NCI-H226 (cell line): ENCODE measurements at regions not wholly inside any gene's neighbourhood (a gene's known extent, or its start where the extent isn't known, plus 50 kb on each side); places are given as distances from the start of the nearest gene placed in this dataset.

Source experiments
- DNase-seq: peaks from one replicate; pipeline ENCODE4 v3.0.0-alpha.2; 2015

GRCh38 chr1:87733386-87733785, 404.7 kb downstream of the LMO4 start:
- no peak for DNase-seq

GRCh38 chr1:87735750-87736149, 407.1 kb downstream of the LMO4 start:
- no peak for DNase-seq

GRCh38 chr1:87739141-87739540, 410.5 kb downstream of the LMO4 start:
- no peak for DNase-seq

DNA sequence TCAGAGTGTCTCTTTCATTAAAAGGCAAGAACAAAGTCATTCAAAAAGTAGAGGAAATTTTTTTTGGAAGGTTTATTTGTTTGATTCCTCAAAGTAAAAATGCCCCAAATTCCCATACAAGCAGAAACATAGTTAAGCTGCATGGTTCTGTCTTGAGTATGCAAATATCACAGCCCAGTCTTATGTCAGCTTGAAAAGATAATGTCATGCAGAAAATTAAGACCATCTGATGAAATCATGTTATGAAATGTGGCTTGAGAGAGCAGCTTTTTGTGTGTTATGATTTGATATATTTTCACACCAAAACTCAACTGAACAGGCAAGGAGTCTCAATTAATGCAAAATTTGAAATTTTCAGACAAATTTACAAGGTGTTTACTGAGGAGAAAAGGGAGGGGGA, 411.0 kb downstream of the LMO4 start:
- no peak for DNase-seq

DNA sequence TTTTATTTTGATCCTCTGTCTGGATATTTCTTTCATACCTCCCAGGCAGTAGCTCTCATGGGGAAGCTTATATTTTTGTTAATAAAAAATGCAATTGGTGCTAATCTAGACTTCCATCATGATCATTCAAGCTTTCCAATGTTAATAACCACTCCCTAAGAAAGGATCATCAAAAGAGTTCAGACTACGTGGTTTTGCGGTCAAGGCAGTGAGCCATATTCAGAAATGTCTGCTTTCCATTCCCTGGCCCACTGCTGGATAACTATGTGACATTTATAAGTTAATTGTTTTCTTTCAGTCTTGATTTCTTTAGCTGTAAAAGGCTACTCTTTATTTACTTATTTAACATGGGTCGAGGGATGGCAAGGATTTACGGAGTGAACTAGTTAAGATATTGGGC, 414.6 kb downstream of the LMO4 start:
- DNase-seq, result no peak

GRCh38 chr1:87744056-87744455, 415.4 kb downstream of the LMO4 start:
- DNase-seq, result no peak

DNA sequence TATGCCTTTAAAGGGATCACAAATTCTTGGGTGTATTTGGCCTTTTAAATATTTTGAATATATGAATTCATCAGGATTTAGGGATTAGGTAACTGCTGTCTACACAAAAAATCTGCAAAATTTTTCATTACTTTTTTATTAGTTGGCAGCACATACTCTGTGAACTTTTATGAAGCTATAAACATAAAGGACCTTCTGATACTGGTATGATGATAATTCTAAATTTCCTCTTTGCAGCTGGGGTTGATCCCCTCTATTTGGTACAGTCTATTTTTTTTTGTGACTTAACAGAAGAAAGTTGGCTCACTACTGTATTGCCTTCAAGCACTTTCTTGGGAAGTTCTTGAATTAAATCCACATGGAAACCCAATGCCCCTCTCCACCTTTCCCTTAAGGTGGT, 416.1 kb downstream of the LMO4 start:
- no peak for DNase-seq

GRCh38 chr1:87753366-87753765, 424.7 kb downstream of the LMO4 start:
- no peak for DNase-seq

- DNase-seq, result no peak
These were observed 425.5 kb downstream of the LMO4 start for GRCh38 chr1:87754139-87754538.

DNA sequence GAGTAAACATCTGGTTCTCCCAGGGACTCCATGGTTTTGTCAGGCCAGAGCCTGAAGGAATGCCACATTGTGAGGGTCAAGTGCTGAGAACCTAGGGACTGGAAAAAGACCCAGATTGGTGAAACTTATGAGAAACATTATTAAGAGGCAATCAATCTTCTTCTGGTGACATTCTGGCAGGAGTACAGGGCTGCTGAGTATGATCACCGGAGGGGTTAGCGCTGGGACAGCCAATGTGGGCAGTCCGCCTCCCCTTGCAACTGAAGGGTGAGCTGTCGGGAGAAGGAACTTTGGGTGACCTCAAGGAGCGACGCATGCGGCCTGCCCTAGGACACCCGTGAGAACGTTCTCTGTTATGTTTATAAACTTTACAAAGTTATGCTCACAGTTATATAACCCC, 429.0 kb downstream of the LMO4 start:
- DNase-seq, result no peak

DNA sequence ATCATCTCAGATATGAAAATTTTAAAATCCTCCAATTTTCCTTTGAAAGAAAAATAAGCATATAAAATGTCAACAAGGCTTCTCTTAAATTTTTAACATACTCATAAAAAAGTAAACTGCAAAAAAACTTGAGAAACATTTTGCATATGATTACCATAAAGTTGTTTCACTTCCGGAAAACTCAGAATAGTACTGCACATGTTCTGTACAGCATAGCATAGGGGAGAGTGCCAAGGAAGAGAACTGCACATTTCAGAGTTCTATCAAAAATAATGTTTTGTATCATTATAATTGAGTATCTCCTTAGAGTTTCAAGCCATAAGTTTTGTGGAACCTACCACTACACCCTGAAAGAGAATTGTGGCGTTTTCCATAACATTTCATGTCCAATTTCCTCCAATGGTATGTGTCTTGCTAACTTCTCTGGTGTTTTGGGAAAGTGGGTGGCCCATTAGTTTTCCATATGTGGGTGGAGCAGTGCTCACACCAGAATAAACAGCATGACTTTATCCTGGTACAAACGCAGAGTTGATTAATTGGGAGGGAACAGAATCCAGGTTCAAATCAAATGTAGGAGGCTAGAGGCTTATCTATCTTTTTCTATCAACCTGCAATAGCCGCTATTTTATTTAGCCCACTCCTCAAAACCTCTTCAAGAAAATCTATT, 430.9 kb downstream of the LMO4 start:
- DNase-seq, result no peak

DNA sequence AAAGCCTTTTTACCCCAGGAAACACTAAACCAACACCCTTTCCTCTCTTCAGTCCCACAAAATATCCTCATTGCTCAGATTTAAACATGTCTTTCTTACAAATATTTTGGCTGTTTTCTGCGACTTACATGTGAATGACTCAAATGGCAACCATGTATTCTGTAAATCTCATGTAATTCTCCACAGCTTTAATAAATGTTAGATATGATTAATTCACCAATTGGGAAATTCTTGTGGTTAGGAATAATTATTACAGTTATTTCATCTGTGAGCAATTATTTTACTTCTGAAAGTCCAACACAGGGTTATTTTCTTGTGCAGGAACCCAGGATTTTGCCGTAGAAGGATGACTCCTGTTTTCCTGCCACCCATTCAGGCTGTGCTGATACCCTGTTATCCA, 431.5 kb downstream of the LMO4 start:
- DNase-seq, result no peak

DNA sequence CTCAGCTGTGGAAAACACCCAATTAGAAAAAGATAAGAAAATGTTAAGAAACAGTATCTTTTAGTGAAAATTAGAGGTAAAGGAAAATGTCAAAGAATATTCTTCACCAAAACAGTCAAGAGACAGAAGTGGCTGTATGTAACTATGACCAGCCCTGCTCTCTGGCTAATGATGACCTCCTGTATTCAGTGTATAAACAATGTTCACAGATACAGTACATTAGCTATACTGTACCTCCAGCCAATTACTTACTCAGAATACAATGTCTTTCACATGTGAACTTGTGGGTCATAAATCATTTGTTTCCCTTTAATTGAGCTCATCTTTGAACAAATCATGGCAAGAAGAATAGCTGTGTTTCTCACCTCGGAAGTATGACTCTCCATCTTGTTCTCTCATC, 432.0 kb downstream of the LMO4 start:
- no peak for DNase-seq

DNA sequence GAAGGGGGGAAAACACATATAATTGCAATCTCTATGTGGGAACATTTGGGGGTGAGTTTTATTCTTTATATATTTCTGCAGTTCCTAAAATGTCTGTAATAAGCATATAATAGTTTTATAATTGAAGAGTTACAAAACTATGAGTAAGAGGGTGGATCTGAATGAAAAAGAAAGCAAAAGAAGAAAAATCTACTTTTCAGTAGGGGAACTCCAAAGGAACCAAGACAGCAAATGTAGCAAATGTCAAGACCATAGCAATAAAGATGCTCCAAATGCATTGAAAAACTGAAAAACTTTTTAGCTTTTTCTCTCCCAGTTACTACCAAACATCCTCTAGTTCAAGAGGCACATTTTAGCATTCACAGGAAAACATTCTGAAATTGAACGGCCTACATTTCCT, 434.8 kb downstream of the LMO4 start:
- no peak for DNase-seq

- no peak for DNase-seq
These were observed 436.5 kb downstream of the LMO4 start for GRCh38 chr1:87765057-87765680.

DNA sequence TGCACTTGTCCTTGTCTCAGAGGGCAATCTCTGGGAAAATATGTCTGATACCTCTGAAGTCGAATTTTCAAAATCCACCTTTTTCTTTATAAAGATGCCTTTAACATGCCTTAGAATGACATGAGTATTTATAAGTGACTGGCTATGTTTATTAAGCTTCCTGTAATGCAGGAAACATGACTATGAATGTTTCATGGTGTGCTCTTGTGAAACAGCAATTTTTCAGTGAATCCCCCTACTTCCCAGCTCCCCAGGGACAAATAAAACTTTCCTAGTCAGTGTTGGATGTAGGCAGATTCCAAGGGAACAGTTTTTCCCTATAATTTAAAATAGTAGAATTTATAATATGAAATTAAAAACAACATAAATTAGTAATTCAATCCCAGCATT, 437.0 kb downstream of the LMO4 start:
- DNase-seq, result peak; percentile 29

DNA sequence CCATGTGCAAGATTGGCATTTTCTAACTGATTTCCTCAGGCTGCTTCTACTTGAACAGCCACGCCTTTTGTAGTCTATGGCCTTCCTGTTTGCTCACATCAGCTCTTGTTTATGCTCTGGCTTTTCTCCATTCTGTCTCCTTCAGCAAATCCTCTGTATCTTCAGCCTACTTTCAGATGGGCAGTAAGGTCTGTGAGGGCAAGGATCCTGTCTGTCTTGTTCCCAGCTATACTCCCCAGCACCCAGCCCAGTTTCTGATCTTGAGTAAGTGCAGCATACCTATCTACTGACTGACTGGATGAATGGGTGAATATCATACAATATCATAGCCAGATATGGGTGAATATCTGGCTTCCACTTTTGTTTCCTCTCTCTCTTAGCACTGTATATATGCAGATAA, 438.1 kb downstream of the LMO4 start:
- peak; percentile 90 for DNase-seq

DNA sequence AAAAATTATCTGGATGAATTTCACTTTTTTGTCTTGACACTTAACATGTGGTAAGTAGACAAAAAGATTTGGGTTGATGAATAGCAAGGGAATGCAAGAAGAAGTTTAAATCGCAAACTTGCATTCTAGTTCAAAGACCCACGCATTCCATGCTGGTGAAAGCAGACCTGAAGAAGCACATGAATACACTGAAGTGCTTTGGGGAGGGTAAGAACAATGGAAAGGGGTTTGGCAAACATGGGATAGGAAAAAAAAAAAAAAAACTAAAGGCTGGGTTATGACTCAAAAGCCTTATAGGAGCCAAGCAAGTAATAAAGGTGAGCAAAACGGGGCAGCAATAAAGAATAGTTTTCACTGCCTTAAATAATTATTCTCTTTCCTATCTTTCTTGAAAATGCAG, 450.2 kb downstream of the LMO4 start:
- peak; percentile 73 for DNase-seq

- no peak for DNase-seq
These were observed 452.9 kb downstream of the LMO4 start for GRCh38 chr1:87781554-87781953.

GRCh38 chr1:87783315-87783714, 454.6 kb downstream of the LMO4 start:
- DNase-seq, result no peak

GRCh38 chr1:87785386-87785785, 456.7 kb downstream of the LMO4 start:
- DNase-seq, result no peak

DNA sequence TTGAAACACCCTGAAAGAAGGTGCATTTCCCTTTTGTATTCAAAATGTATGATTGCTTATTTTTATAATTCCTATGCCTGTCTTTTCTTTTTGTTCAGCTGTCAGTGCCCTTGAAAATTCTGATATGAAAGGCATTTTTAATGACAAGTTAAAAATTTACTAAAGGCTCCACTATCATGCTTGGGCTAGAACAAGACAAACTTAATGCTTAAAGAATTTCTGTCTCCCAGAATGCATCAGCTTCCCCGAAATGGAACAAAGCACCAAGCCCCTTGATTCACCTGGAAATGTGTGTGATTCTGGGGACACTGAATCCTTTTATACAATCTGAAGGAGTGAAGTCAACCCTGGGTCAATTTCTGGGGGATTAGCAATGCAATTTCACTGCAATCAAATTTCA, 457.5 kb downstream of the LMO4 start:
- no peak for DNase-seq

DNA sequence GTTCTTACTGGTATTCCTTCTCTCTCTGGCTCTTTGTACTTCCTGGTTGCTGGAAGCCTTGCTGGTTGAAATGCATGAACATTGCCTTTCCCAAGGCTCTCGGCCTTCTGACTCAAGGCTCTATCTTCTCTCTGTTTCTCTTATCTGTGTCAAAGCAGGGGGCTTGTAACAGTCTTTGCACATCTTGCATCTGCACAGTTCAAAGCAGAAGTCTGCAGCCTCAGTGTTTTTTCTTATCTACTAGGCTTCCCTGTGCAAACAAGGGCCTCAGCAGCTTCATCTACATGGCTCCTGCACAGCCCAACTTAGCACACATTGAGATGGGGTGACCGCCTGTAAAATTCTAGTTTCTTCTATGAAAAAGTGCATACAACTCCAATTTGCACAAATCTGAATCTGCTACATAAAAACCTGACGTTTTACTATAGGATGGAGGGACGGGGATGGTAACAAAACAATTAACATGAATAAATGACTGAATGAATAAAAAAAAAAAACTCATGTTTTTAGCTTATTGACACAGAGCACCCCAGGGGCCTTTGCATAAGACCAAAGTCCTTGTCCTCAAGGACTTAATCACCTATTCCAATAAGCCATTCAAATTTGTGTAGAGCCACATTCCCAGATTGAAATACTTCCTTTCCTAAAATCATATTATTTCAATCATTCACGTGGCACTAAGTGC, 458.3 kb downstream of the LMO4 start:
- no peak for DNase-seq

GRCh38 chr1:87787551-87787950, 458.9 kb downstream of the LMO4 start:
- peak; percentile 55 for DNase-seq

- no peak for DNase-seq
These were observed 462.1 kb downstream of the LMO4 start for GRCh38 chr1:87790756-87791155.
